ENCODE measurements at regions not wholly inside any gene's neighbourhood (a gene's known extent, or its start where the extent isn't known, plus 50 kb on each side); places are given as distances from the start of the nearest gene placed in this dataset.

DNA sequence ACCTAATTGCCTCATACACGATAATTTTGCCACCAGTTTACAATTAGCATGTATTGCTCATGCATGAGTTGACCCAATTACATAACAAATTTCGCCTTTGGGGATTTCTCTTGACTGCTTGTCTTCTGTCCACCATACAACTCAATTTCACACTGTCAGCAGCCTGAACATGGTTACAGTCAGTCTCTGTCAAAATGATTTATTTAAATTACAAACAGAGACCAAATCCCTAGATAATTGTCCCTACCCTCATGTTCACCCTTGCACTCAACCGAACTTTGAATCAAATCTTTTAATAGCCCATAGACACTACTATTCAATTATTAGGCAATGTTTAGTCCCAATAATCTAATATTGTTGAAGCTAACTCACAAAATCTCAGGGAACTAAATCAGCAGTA is 59.7 kb upstream of the NEBL start:
- no peak overlapping the region for H3K4me3 ChIP-seq (ENCODE audit: low read depth, low read length)
- DNase-seq (ENCODE audit: low read depth) = no peak
- TF ChIP-seq, protein P1, sequence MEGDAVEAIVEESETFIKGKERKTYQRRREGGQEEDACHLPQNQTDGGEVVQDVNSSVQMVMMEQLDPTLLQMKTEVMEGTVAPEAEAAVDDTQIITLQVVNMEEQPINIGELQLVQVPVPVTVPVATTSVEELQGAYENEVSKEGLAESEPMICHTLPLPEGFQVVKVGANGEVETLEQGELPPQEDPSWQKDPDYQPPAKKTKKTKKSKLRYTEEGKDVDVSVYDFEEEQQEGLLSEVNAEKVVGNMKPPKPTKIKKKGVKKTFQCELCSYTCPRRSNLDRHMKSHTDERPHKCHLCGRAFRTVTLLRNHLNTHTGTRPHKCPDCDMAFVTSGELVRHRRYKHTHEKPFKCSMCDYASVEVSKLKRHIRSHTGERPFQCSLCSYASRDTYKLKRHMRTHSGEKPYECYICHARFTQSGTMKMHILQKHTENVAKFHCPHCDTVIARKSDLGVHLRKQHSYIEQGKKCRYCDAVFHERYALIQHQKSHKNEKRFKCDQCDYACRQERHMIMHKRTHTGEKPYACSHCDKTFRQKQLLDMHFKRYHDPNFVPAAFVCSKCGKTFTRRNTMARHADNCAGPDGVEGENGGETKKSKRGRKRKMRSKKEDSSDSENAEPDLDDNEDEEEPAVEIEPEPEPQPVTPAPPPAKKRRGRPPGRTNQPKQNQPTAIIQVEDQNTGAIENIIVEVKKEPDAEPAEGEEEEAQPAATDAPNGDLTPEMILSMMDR (IDR thresholded peaks at IDR 0.05; ENCODE audit: control insufficient read depth, extremely low read depth, insufficient read depth) = no peak

DNA sequence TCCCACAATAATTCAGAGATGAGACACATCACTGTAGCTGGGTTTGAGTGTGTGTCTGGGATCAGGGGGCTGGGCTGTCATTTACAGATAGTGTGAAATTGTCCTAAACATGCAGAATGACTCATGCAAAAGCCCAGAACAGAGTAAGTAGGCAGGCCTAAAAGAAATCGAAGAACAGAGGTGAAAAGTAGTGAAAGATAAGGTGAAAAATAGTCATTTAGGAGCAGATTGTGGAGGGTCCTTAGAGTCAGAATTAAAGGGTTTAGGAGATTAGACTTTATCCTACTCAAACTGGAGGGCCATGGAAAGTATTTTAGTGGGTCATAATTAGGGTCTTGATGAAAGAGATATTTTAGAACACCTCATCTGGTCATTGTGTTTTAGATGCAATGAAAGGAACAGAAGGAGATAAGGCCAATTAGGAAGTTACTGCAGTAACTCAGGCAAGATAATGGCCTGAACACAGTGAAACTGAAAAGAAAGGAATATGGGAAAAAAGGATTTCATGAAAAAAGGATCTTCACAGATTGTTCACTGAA is 58.3 kb upstream of the NEBL start:
- H3K4me3 ChIP-seq (ENCODE audit: low read depth, low read length) = no peak overlapping the region
- no peak for DNase-seq (ENCODE audit: low read depth)

DNA sequence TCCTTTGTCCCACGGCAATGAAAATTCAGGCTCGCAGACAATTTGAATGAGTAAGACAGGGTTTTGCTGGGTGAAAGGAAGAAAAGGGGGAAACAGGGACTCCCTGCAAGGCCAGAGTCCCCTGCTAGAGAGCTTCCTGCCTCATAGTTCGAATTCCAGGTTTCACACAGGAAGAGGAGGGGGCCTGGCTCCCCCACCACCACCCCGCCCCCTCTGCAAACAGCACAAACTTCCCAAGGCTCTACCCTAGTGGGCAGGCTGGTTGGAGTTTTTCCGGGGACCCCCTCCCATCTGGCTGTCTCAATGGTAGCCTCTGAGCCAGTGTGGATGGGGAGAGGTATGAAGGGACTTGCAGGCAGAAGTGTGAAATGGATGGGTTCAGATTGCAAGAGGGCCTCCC is 57.4 kb upstream of the NEBL start:
- TF ChIP-seq, protein P1 (IDR thresholded peaks at IDR 0.05; ENCODE audit: control insufficient read depth, extremely low read depth, insufficient read depth) = no peak
- DNase-seq (ENCODE audit: low read depth) = no peak

More for the DNA sequence above, 58.3 kb upstream of the NEBL start:
- TF ChIP-seq, protein P1 (IDR thresholded peaks at IDR 0.05; ENCODE audit: control insufficient read depth, extremely low read depth, insufficient read depth) = no peak

DNA sequence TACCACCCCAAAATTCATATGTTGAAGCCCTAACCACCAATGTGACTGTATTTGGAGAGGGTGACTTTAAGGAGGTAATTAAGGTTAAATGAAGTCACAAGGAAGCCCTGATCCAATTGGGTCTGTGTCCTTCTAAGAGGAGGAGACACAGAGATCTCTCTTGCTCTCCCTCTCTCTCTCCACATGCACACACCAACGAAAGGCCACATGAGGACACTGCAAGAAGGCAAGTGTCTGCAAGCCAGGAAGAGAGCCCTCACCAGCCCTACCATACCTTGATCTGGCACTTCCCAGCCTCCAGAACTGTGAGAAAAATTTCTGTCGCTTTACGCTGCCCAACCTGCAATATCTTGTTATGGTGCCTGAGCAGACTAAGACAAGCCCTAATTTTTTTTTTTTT is 56.0 kb upstream of the NEBL start:
- TF ChIP-seq, protein P1 (IDR thresholded peaks at IDR 0.05; ENCODE audit: control insufficient read depth, extremely low read depth, insufficient read depth) = no peak
- no peak overlapping the region for H3K4me3 ChIP-seq (ENCODE audit: low read depth, low read length)
- no peak for DNase-seq (ENCODE audit: low read depth)

More for the DNA sequence above, 57.4 kb upstream of the NEBL start:
- H3K4me3 ChIP-seq (ENCODE audit: low read depth, low read length) = no peak overlapping the region

DNA sequence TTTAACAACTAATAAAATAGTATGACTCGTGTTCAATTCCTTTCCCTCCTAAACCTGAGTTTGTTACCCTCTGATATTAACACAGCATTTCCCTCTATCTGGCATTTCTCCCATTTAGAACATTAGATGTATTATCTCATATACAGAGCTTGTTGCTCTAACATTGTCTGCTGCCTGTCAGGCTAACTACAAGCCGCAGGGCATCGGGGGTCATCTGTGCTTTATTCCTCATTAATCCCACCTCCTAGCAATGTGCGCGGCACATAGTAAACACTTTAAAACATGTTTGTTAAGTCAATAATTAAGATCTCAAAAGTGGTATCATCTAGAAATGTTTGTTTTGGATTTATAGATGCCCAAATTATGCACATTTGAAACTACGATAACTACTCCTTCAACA is 52.9 kb upstream of the NEBL start:
- H3K4me3 ChIP-seq (ENCODE audit: low read depth, low read length) = no peak overlapping the region
- TF ChIP-seq, protein P1 (IDR thresholded peaks at IDR 0.05; ENCODE audit: control insufficient read depth, extremely low read depth, insufficient read depth) = no peak
- no peak for DNase-seq (ENCODE audit: low read depth)

DNA sequence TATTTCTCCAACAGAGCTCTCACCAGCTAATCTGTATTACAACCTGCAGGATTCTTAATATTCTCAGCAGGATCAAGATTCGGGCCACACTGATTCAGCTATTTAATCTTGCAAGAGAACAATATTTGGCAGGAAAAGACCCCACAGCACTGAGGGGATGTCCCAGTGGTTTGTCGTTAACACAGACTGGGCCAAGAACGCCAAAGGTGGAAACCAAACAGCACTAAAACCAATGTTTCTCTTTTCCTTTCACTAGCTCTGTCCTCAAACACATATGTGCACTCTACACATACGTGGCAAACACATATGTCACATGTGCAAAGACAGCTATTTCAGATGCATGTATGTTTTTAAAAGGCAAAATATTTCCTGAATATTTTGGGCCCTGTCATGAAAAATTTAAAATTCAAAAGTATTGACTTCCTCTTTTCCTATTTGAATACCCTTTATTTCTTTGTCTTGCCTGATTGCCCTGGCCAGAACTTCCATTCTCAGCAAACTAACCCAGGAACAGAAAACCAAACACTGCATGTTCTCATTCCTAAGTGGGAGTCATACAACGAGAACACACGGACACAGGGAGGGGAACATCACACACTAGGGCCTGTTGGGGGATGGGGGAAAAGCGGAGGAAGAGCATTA is 51.7 kb upstream of the NEBL start:
- H3K4me3 ChIP-seq (ENCODE audit: low read depth, low read length) = no peak overlapping the region
- no peak for DNase-seq (ENCODE audit: low read depth)
- TF ChIP-seq, protein P1 (IDR thresholded peaks at IDR 0.05; ENCODE audit: control insufficient read depth, extremely low read depth, insufficient read depth) = no peak
